SK-N-MC (cell line): ENCODE measurements at regions not wholly inside any gene's neighbourhood (a gene's known extent, or its start where the extent isn't known, plus 50 kb on each side); places are given as distances from the start of the nearest gene placed in this dataset.

Experiments used
- DNase-seq: peaks from one replicate; pipeline ENCODE4 v3.0.0-alpha.2; 2011; ENCODE audit warnings: low read depth, low spot score
- H3K27ac ChIP-seq: fragments of 200-600 bp; sonication (generic); 2 replicates; pipeline ENCODE4 v1.5.1; 2016; ENCODE audit warnings: mixed run types
- H3K36me3 ChIP-seq: fragments of 200-600 bp; sonication (generic); 2 replicates; pipeline ENCODE4 v1.6.1; 2017; ENCODE audit warnings: antibody characterized with exemption, low read length, mixed read lengths; ENCODE audit not compliant: insufficient read depth
- H3K4me3 ChIP-seq: fragments of 200-600 bp; sonication (generic); 2 replicates; pipeline ENCODE4 v1.5.1; 2016
- H3K9ac ChIP-seq: fragments of 200-600 bp; sonication (generic); 2 replicates; pipeline ENCODE4 v1.8.0; 2017; ENCODE audit warnings: mixed run types, mixed read lengths; ENCODE audit not compliant: insufficient read length
- H3K9me3 ChIP-seq: fragments of 200-600 bp; sonication (generic); 2 replicates; pipeline ENCODE4 v1.6.1; 2017; ENCODE audit warnings: low read depth, mild to moderate bottlenecking, antibody characterized with exemption, low read length, moderate library complexity, mixed read lengths
- EZH2 ChIP-seq: fragments of 200-600 bp; sonication (generic); IDR thresholded peaks from one replicate; pipeline ENCODE4 v1.6.1; 2017; ENCODE audit warnings: antibody characterized with exemption
- FOXP2 ChIP-seq: optimal IDR thresholded peaks from 2 replicates; pipeline ENCODE3; 2011; ENCODE audit warnings: mild to moderate bottlenecking, moderate library complexity; ENCODE audit not compliant: insufficient read depth; ENCODE audit errors: extremely low read length, control extremely low read depth
- POLR2AphosphoS5 ChIP-seq: IDR thresholded peaks from 2 replicates; pipeline ENCODE4 v1.6.1; 2012; ENCODE audit warnings: mild to moderate bottlenecking, low read depth, low read length, borderline replicate concordance

GRCh38 chr18:4821801-4822200 is 366.7 kb upstream of the DLGAP1 start:
- H3K9ac ChIP-seq: no peak overlapping the region
- H3K9me3 ChIP-seq: no peaks in the 10 kb centered on the region
- H3K4me3 ChIP-seq: no peak overlapping the region
- TF ChIP-seq POLR2AphosphoS5: no peak
- no peak for TF ChIP-seq EZH2
- no peak for TF ChIP-seq FOXP2
- DNase-seq: no peak
- no peaks in the 10 kb centered on the region for H3K36me3 ChIP-seq
- H3K27ac ChIP-seq: no peak overlapping the region

- no peaks in the 10 kb centered on the region for H3K36me3 ChIP-seq
- no peak for DNase-seq
- H3K9ac ChIP-seq: no peak overlapping the region
- H3K4me3 ChIP-seq: no peak overlapping the region
- TF ChIP-seq FOXP2: no peak
- no peak for TF ChIP-seq POLR2AphosphoS5
- no peak for TF ChIP-seq EZH2
- no peaks in the 10 kb centered on the region for H3K9me3 ChIP-seq
- H3K27ac ChIP-seq: no peak overlapping the region
Measured at GRCh38 chr18:4817665-4818064, 362.6 kb upstream of the DLGAP1 start.

GRCh38 chr18:4813708-4814107 is 358.6 kb upstream of the DLGAP1 start:
- DNase-seq: no peak
- no peak overlapping the region for H3K9ac ChIP-seq
- TF ChIP-seq EZH2 (no peak), FOXP2 (no peak), POLR2AphosphoS5 (no peak)
- H3K4me3 ChIP-seq: no peak overlapping the region
- H3K27ac ChIP-seq: no peak overlapping the region
- H3K36me3 ChIP-seq: no peaks in the 10 kb centered on the region
- no peaks in the 10 kb centered on the region for H3K9me3 ChIP-seq

GRCh38 chr18:4808891-4809290 is 353.8 kb upstream of the DLGAP1 start:
- Histone ChIP-seq H3K9ac (no peak overlapping the region), H3K27ac (no peak overlapping the region), H3K36me3 (no peaks in the 10 kb centered on the region), H3K9me3 (no peaks in the 10 kb centered on the region), H3K4me3 (no peak overlapping the region)
- no peak for TF ChIP-seq POLR2AphosphoS5
- TF ChIP-seq FOXP2: no peak
- TF ChIP-seq EZH2: no peak
- DNase-seq: no peak

GRCh38 chr18:4807604-4808293 is 352.6 kb upstream of the DLGAP1 start:
- DNase-seq: no peak
- no peak overlapping the region for H3K4me3 ChIP-seq
- H3K27ac ChIP-seq: no peak overlapping the region
- no peaks in the 10 kb centered on the region for H3K36me3 ChIP-seq
- no peaks in the 10 kb centered on the region for H3K9me3 ChIP-seq
- no peak overlapping the region for H3K9ac ChIP-seq
- no peak for TF ChIP-seq POLR2AphosphoS5
- no peak for TF ChIP-seq FOXP2
- no peak for TF ChIP-seq EZH2

GRCh38 chr18:4806331-4806730 is 351.2 kb upstream of the DLGAP1 start:
- no peak overlapping the region for H3K27ac ChIP-seq
- no peak overlapping the region for H3K9ac ChIP-seq
- no peaks in the 10 kb centered on the region for H3K36me3 ChIP-seq
- H3K4me3 ChIP-seq: no peak overlapping the region
- no peaks in the 10 kb centered on the region for H3K9me3 ChIP-seq
- TF ChIP-seq EZH2 (no peak), FOXP2 (no peak), POLR2AphosphoS5 (no peak)
- no peak for DNase-seq

- no peak for DNase-seq
- H3K9ac ChIP-seq: no peak overlapping the region
- TF ChIP-seq EZH2 (no peak), POLR2AphosphoS5 (no peak), FOXP2 (no peak)
Measured at GRCh38 chr18:4802296-4802695, 347.2 kb upstream of the DLGAP1 start.

GRCh38 chr18:4801151-4801550 is 346.0 kb upstream of the DLGAP1 start:
- no peaks in the 10 kb centered on the region for H3K9me3 ChIP-seq
- H3K9ac ChIP-seq: no peak overlapping the region
- no peaks in the 10 kb centered on the region for H3K36me3 ChIP-seq
- no peak overlapping the region for H3K27ac ChIP-seq
- no peak overlapping the region for H3K4me3 ChIP-seq
- DNase-seq: no peak
- TF ChIP-seq POLR2AphosphoS5 (no peak), EZH2 (no peak), FOXP2 (no peak)

More at GRCh38 chr18:4802296-4802695, 347.2 kb upstream of the DLGAP1 start:
- Histone ChIP-seq H3K27ac (no peak overlapping the region), H3K9me3 (no peaks in the 10 kb centered on the region), H3K4me3 (no peak overlapping the region), H3K36me3 (no peaks in the 10 kb centered on the region)

- no peak overlapping the region for H3K9ac ChIP-seq
- no peak for DNase-seq
- no peaks in the 10 kb centered on the region for H3K36me3 ChIP-seq
- H3K4me3 ChIP-seq: no peak overlapping the region
- no peak overlapping the region for H3K27ac ChIP-seq
- TF ChIP-seq FOXP2 (no peak), POLR2AphosphoS5 (no peak), EZH2 (no peak)
- H3K9me3 ChIP-seq: no peaks in the 10 kb centered on the region
Measured at GRCh38 chr18:4797002-4797685, 342.0 kb upstream of the DLGAP1 start.
